Gastrocnemius medialis (tissue), 4 donors: ENCODE measurements at regions not wholly inside any gene's neighbourhood (a gene's known extent, or its start where the extent isn't known, plus 50 kb on each side); places are given as distances from the start of the nearest gene placed in this dataset.

Experiments used
- ATAC-seq, 2 donors: fragments of 150-250 bp; one replicate each; pipeline ENCODE4 v1.9.1; 2016
- DNase-seq, 2 donors: peaks; one replicate each; pipeline ENCODE4 v3.0.0-alpha.2; 2019
- H3K27ac ChIP-seq, 4 donors: fragments of 200-600 bp; sonication (generic); 1 replicate in 1 of 4; 2 replicates in 3 of 4; pipeline ENCODE4 v1.5.1; 2016 to 2018; ENCODE audit warnings: mild to moderate bottlenecking in 2 of 4, moderate library complexity in 1 of 4
- H3K27me3 ChIP-seq, 3 donors: fragments of 200-600 bp; sonication (generic) in 2 of 3; 1 replicate in 1 of 3; 2 replicates in 2 of 3; pipeline versions ENCODE4 v1.5.1 to v1.6.0; 2016 to 2019; ENCODE audit warnings: mild to moderate bottlenecking in 1 of 3, moderate library complexity in 1 of 3
- H3K36me3 ChIP-seq, 2 donors: fragments of 200-600 bp; sonication (generic) in 1 of 2; one replicate each; pipeline ENCODE4 v1.5.1; 2017 to 2018
- H3K4me1 ChIP-seq, 2 donors: fragments of 200-600 bp; sonication (generic) in 1 of 2; one replicate each; pipeline ENCODE4 v1.5.1; 2016 to 2017; ENCODE audit warnings: mild to moderate bottlenecking in 2 of 2
- H3K4me3 ChIP-seq, 4 donors: fragments of 200-600 bp; sonication (generic) in 3 of 4; 1 replicate in 1 of 4; 2 replicates in 3 of 4; pipeline ENCODE4 v1.5.1; 2016 to 2019; ENCODE audit warnings: mild to moderate bottlenecking in 2 of 4
- H3K9me3 ChIP-seq, 3 donors: fragments of 200-600 bp; sonication (generic) in 2 of 3; 1 replicate in 1 of 3; 2 replicates in 2 of 3; pipeline ENCODE4 v1.5.1; 2016 to 2019
- POLR2A ChIP-seq, 2 donors: fragments of 450-650 bp; IDR thresholded peaks; one replicate each; pipeline ENCODE4 v1.6.1; 2017; ENCODE audit warnings: antibody characterized with exemption in 2 of 2, mild to moderate bottlenecking in 2 of 2, moderate library complexity in 2 of 2
- in situ Hi-C, 4 donors: fragments of 200-750 bp; cut with MboI; loops; one replicate each; pipeline versions ENCODE4 v1.15.0 to v1.8.0; 2017; ENCODE audit warnings: low sequenced_read_pairs in 4 of 4
- intact Hi-C: fragments of 100-400 bp; cut with DNase I; formaldehyde crosslinking; loops from one replicate; pipeline ENCODE4 v1.15.1; 2023; ENCODE audit warnings: low total_unique reads
- TF ChIP-seq, protein P1 (sequence below), 5 experiments: fragments of 450-650 bp in 3 of 5; fragments of 200-600 bp in 2 of 5; sonication (generic) in 2 of 5; IDR thresholded peaks in 4 of 5; conservative IDR thresholded peaks in 1 of 5; 1 replicate in 4 of 5; 2 replicates in 1 of 5; pipeline ENCODE4 v1.5.1; 2016 to 2019; ENCODE audit warnings: antibody characterized with exemption in 5 of 5, mild to moderate bottlenecking in 3 of 5, moderate library complexity in 3 of 5

- Histone ChIP-seq H3K4me3 (no peak overlapping the region), H3K27ac (no peak overlapping the region), H3K4me1 (no peaks in the 10 kb centered on the region), H3K9me3 (no peaks in the 10 kb centered on the region), H3K36me3 (no peaks in the 10 kb centered on the region), H3K27me3 (no peaks in the 10 kb centered on the region)
- ATAC-seq, result no peak
- in situ Hi-C loops, result no loop called here
- intact Hi-C loops, result no loop called here
- TF ChIP-seq, protein P1, sequence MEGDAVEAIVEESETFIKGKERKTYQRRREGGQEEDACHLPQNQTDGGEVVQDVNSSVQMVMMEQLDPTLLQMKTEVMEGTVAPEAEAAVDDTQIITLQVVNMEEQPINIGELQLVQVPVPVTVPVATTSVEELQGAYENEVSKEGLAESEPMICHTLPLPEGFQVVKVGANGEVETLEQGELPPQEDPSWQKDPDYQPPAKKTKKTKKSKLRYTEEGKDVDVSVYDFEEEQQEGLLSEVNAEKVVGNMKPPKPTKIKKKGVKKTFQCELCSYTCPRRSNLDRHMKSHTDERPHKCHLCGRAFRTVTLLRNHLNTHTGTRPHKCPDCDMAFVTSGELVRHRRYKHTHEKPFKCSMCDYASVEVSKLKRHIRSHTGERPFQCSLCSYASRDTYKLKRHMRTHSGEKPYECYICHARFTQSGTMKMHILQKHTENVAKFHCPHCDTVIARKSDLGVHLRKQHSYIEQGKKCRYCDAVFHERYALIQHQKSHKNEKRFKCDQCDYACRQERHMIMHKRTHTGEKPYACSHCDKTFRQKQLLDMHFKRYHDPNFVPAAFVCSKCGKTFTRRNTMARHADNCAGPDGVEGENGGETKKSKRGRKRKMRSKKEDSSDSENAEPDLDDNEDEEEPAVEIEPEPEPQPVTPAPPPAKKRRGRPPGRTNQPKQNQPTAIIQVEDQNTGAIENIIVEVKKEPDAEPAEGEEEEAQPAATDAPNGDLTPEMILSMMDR (IDR thresholded peaks at IDR 0.05 in 4 of 5, conservative IDR thresholded peaks at IDR 0.05 in 1 of 5), result no peak
- no peak for TF ChIP-seq POLR2A (IDR thresholded peaks at IDR 0.05)
- DNase-seq, result no peak
Observed at GRCh38 chr6:90439586-90439985, 142.9 kb upstream of the BACH2 start.

GRCh38 chr6:90436403-90436802 is 139.8 kb upstream of the BACH2 start:
- no peaks in the 10 kb centered on the region for H3K9me3 ChIP-seq
- TF ChIP-seq, protein P1 (IDR thresholded peaks at IDR 0.05 in 4 of 5, conservative IDR thresholded peaks at IDR 0.05 in 1 of 5), result no peak
- TF ChIP-seq POLR2A (IDR thresholded peaks at IDR 0.05), result no peak
- no peaks in the 10 kb centered on the region for H3K27me3 ChIP-seq
- in situ Hi-C loops (no loop called here), intact Hi-C loops (no loop called here)
- H3K27ac ChIP-seq, result no peak overlapping the region
- no peak overlapping the region for H3K4me3 ChIP-seq
- ATAC-seq (no peak), DNase-seq (no peak)
- no peaks in the 10 kb centered on the region for H3K4me1 ChIP-seq
- no peaks in the 10 kb centered on the region for H3K36me3 ChIP-seq

DNA sequence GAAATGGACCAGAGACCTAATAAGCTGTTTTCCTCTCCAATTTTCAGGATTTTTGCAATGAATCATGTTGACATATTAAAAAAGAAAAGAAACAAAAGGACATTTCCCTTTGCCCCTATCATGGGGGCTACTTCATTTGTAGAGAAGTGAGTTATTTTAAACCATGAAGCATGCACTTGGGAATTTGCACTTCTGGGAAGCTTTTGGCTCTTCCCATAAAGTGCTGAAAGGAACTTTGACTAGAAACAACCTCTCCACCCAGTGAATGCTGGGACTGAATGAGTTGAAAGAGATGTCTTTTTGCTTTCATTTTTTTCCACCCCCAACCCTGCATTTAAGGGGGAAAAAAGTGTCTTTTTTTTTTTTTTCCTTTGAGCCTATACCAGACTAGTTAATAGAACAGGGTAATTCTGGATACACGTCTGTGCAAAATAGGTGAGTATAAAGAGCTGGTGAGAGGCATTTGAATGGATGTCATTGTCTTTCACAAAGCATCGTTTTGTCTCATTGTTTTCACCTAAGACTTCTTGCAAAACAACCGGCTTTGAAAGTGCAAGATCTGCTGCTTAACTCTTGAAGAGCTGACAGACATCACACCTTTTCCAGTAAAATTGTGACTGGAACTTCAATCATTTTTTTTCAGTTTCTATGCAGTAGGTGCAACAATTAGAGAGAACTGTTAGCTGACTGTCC is 138.7 kb upstream of the BACH2 start:
- no peak for ATAC-seq

GRCh38 chr6:90434094-90434493 is 137.5 kb upstream of the BACH2 start:
- no peak overlapping the region for H3K4me3 ChIP-seq
- no peak for DNase-seq
- no peaks in the 10 kb centered on the region for H3K36me3 ChIP-seq
- no peak for TF ChIP-seq POLR2A (IDR thresholded peaks at IDR 0.05)
- TF ChIP-seq, protein P1 (IDR thresholded peaks at IDR 0.05 in 4 of 5, conservative IDR thresholded peaks at IDR 0.05 in 1 of 5), result no peak
- peaks cover 0 to 3% (median 0%) of the 10 kb centered on the region in 3 donors for H3K9me3 ChIP-seq
- H3K4me1 ChIP-seq, result no peaks in the 10 kb centered on the region
- H3K27me3 ChIP-seq, result no peaks in the 10 kb centered on the region
- intact Hi-C loops, result no loop called here
- no peak for ATAC-seq
- H3K27ac ChIP-seq, result no peak overlapping the region
- in situ Hi-C loops, result no loop called here

More for the DNA sequence above, 138.7 kb upstream of the BACH2 start:
- no peak overlapping the region for H3K4me3 ChIP-seq
- no peaks in the 10 kb centered on the region for H3K9me3 ChIP-seq
- no peak for TF ChIP-seq POLR2A (IDR thresholded peaks at IDR 0.05)
- TF ChIP-seq, protein P1 (IDR thresholded peaks at IDR 0.05 in 4 of 5, conservative IDR thresholded peaks at IDR 0.05 in 1 of 5), result no peak
- no peaks in the 10 kb centered on the region for H3K4me1 ChIP-seq
- no peaks in the 10 kb centered on the region for H3K27me3 ChIP-seq
- no peak for DNase-seq
- intact Hi-C loops (no loop called here), in situ Hi-C loops (no loop called here)
- no peak overlapping the region for H3K27ac ChIP-seq
- H3K36me3 ChIP-seq, result no peaks in the 10 kb centered on the region

GRCh38 chr6:90432937-90433336 is 136.3 kb upstream of the BACH2 start:
- Histone ChIP-seq H3K4me1 (no peaks in the 10 kb centered on the region), H3K27ac (no peak overlapping the region), H3K4me3 (no peak overlapping the region), H3K9me3 (peaks cover 0 to 9% (median 3%) of the 10 kb centered on the region in 3 donors), H3K27me3 (no peaks in the 10 kb centered on the region), H3K36me3 (no peaks in the 10 kb centered on the region)
- TF ChIP-seq, protein P1 (IDR thresholded peaks at IDR 0.05 in 4 of 5, conservative IDR thresholded peaks at IDR 0.05 in 1 of 5), result no peak
- no peak for TF ChIP-seq POLR2A (IDR thresholded peaks at IDR 0.05)
- no peak for DNase-seq
- intact Hi-C loops, result no loop called here
- no peak for ATAC-seq
- in situ Hi-C loops, result no loop called here
